Aorta (tissue), 5 donors: ENCODE measurements at regions not wholly inside any gene's neighbourhood (a gene's known extent, or its start where the extent isn't known, plus 50 kb on each side); places are given as distances from the start of the nearest gene placed in this dataset.

Experiments used
- ATAC-seq: fragments of 200-7000 bp; cut with Tn5 transposase; one replicate; pipeline ENCODE4 v1.9.1; 2022; ENCODE audit warnings: moderate library complexity; ENCODE audit not compliant: low FRiP score
- DNase-seq, 2 donors: peaks; one replicate each; pipeline ENCODE4 v3.0.0-alpha.2; 2020
- H3K27ac ChIP-seq, 2 donors: one replicate each; pipeline ENCODE4 v1.5.1; 2013; ENCODE audit warnings: low read length in 2 of 2, mild to moderate bottlenecking in 2 of 2, moderate library complexity in 2 of 2, control low read depth in 1 of 2, inconsistent platforms in 1 of 2, low read depth in 1 of 2
- H3K27me3 ChIP-seq, 2 donors: one replicate each; pipeline ENCODE4 v1.6.1; 2013; ENCODE audit warnings: control low read depth in 1 of 2, low read length in 1 of 2, mild to moderate bottlenecking in 1 of 2, moderate library complexity in 1 of 2; ENCODE audit not compliant: insufficient read depth in 2 of 2, control insufficient read depth in 1 of 2
- H3K36me3 ChIP-seq, 2 donors: one replicate each; pipeline ENCODE4 v1.6.1; 2013; ENCODE audit warnings: control low read depth in 1 of 2, low read length in 1 of 2, mild to moderate bottlenecking in 1 of 2; ENCODE audit not compliant: insufficient read depth in 2 of 2, control insufficient read depth in 1 of 2
- H3K4me1 ChIP-seq, 2 donors: one replicate each; pipeline ENCODE4 v1.6.1; 2013; ENCODE audit warnings: low read length in 2 of 2, control low read depth in 1 of 2, mild to moderate bottlenecking in 1 of 2, moderate library complexity in 1 of 2; ENCODE audit not compliant: insufficient read depth in 2 of 2, control insufficient read depth in 1 of 2
- H3K4me3 ChIP-seq, 2 donors: one replicate each; pipeline ENCODE4 v1.5.1; 2013; ENCODE audit warnings: low read length in 2 of 2, control low read depth in 1 of 2, mild to moderate bottlenecking in 1 of 2
- H3K9me3 ChIP-seq: one replicate; pipeline ENCODE4 v1.6.1; 2013; ENCODE audit warnings: mild to moderate bottlenecking, low read length; ENCODE audit not compliant: control insufficient read depth
- WGBS, 2 donors: extraction: QIAGEN DNeasy Blood & Tissue Kit; methylation state at CpG; one replicate each; pipeline ENCODE4 v1.1.7; 2013; 5-methylcytosine and 5-hydroxymethylcytosine counted together
- intact Hi-C, 2 donors: fragments of 100-400 bp; cut with DNase I; formaldehyde crosslinking; loops; one replicate each; pipeline versions ENCODE4 v1.14.2 to v1.15.0; 2022
- donor health status: healthy with polysubstance abuse.
- donor health status: Bipolar disorder and iron deficiency.
- donor health status: DM: no; HTN: no; CAD: no.
- donor health status: DM: no; HTN: no; CAD: no.
- donor health status: DM: yes; HTN: yes; CAD: no.

GRCh38 chr1:4422504-4423289 is 231.7 kb upstream of the AJAP1 start:
- ATAC-seq (no peak), DNase-seq (no peak)
- Histone ChIP-seq H3K4me1 (no peaks in the 10 kb centered on the region), H3K36me3 (no peaks in the 10 kb centered on the region), H3K4me3 (no peak overlapping the region), H3K27ac (no peak overlapping the region), H3K27me3 (no peaks in the 10 kb centered on the region), H3K9me3 (peaks cover 2% of the 10 kb centered on the region)
- intact Hi-C loops, result no loop called here
- WGBS, 2 donors, result 50 to 52% methylated on average over 18 of the region's 18 CpGs

DNA sequence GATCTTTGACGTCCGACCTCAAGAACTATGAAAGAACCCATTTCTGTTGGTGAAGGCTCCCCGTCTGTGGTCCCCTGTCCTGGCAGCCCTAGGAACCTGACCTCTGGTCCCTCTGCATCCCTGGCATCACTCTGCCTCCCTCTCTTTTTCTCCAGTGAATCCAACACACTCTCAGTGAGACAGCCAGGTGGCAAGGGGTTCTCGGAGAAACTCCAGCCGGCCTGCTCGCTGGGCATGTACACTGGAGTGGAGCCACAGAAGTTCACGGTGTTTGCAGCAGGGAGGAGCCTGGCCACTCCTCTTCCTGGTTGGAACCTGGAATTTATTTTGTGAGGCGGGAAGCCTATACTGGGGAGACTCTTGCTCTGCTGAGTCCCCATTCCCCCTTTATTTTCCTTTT is 230.2 kb upstream of the AJAP1 start:
- Histone ChIP-seq H3K27me3 (no peaks in the 10 kb centered on the region), H3K4me1 (no peaks in the 10 kb centered on the region), H3K27ac (no peak overlapping the region), H3K9me3 (peaks cover 2% of the 10 kb centered on the region), H3K4me3 (no peak overlapping the region), H3K36me3 (no peaks in the 10 kb centered on the region)
- no peak for ATAC-seq
- DNase-seq, result no peak
- intact Hi-C loops, result no loop called here
- 80 to 82% methylated on average over 8 of the region's 8 CpGs for WGBS, 2 donors

- no peaks in the 10 kb centered on the region for H3K27me3 ChIP-seq
- H3K27ac ChIP-seq, result no peak overlapping the region
- no peaks in the 10 kb centered on the region for H3K36me3 ChIP-seq
- intact Hi-C loops, result no loop called here
- peaks cover 2% of the 10 kb centered on the region for H3K9me3 ChIP-seq
- DNase-seq (no peak), ATAC-seq (no peak)
- no peaks in the 10 kb centered on the region for H3K4me1 ChIP-seq
- H3K4me3 ChIP-seq, result no peak overlapping the region
- WGBS, 2 donors, result 90 to 93% methylated on average over 10 of the region's 10 CpGs
Measured at GRCh38 chr1:4424766-4425165, 229.6 kb upstream of the AJAP1 start.

- Histone ChIP-seq H3K4me3 (no peak overlapping the region), H3K36me3 (no peaks in the 10 kb centered on the region), H3K4me1 (no peaks in the 10 kb centered on the region), H3K27me3 (no peaks in the 10 kb centered on the region), H3K27ac (no peak overlapping the region), H3K9me3 (no peaks in the 10 kb centered on the region)
- WGBS, 2 donors, result 79 to 80% methylated on average over 11 of the region's 11 CpGs
- DNase-seq, result no peak
- no peak for ATAC-seq
- intact Hi-C loops, result no loop called here
Measured at GRCh38 chr1:4425892-4426291, 228.5 kb upstream of the AJAP1 start.

- intact Hi-C loops, result no loop called here
- Histone ChIP-seq H3K27ac (no peak overlapping the region), H3K36me3 (no peaks in the 10 kb centered on the region), H3K9me3 (no peaks in the 10 kb centered on the region), H3K4me3 (no peak overlapping the region), H3K27me3 (no peaks in the 10 kb centered on the region), H3K4me1 (no peaks in the 10 kb centered on the region)
- ATAC-seq (no peak), DNase-seq (no peak)
Measured at GRCh38 chr1:4428711-4429110, 225.7 kb upstream of the AJAP1 start.

DNA sequence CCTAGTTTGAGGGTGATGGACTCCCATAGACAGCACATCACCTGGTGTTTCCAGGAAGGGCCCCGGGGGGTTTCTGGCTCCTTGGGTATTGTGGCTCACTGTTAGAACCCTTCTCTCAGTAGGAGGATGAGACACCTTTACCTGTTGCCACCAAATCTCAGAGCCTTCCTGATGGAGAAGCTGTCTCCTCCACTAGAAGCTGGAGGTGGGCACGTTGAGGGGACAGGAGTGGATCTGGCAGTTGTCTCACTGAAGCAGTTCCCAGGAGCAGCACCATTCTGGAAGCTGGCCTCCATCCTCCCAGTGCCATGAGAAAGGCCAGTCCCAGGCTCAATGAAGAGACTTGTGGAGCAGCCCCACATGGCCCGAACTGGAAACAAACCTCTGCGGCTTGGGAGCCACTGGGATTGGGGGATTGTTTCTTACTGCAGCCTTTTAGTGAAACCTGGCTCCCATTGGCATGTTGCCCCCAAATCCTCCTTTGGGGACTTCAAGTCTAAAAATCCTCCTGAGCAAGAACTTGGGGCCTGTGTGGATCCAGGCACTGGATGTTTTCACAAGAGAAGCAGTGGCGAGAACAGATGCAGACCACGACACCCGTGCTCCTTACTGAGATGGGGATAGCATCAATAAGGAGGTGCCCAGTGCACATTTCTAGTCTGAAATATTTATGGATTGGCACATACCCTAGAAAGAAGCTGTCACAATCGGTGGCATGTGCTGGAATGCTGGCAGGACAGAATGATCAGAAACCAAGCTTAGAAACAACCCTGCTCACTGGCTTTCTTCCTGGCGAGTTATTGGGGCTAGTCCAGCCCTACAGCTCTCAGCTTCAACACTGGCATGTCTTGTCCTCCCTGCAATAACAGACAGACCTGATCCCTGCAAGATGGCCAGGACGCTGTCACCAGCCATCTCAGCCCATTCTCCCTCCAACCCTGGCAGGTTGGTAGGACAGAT is 223.7 kb upstream of the AJAP1 start:
- WGBS, 2 donors, result 64 to 69% methylated on average over 10 of the region's 10 CpGs
- intact Hi-C loops, result no loop called here
- ATAC-seq (no peak), DNase-seq (no peak)
- H3K4me3 ChIP-seq, result no peak overlapping the region
- H3K4me1 ChIP-seq, result no peaks in the 10 kb centered on the region
- no peaks in the 10 kb centered on the region for H3K27me3 ChIP-seq
- H3K27ac ChIP-seq, result no peak overlapping the region
- H3K9me3 ChIP-seq, result no peaks in the 10 kb centered on the region
- H3K36me3 ChIP-seq, result no peaks in the 10 kb centered on the region

DNA sequence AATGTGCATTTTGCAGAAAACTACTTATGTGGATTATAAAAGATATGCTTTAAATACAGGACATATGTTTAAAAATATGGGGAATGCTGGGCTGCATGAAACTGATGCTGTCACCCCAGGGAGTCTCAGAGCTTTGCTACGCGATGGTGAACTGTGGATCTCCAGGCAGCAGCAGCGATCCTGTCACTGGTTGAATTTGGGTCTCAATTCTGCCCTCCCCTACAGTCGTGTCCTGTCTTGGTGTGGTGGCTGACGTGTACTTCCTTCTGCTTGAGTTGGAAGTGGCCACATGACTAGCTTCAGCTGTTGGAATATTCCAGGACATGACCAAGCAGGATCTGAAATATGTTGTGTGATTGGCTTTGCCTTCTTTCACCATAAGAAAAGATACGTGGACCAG is 222.9 kb upstream of the AJAP1 start:
- no peak for DNase-seq
- H3K36me3 ChIP-seq, result no peaks in the 10 kb centered on the region
- no peak overlapping the region for H3K4me3 ChIP-seq
- H3K9me3 ChIP-seq, result no peaks in the 10 kb centered on the region
- WGBS, 2 donors, result 60 to 70% methylated on average over 6 of the region's 6 CpGs
- intact Hi-C loops, result no loop called here
- no peaks in the 10 kb centered on the region for H3K4me1 ChIP-seq
- H3K27ac ChIP-seq, result no peak overlapping the region
- ATAC-seq, result no peak
- no peaks in the 10 kb centered on the region for H3K27me3 ChIP-seq

DNA sequence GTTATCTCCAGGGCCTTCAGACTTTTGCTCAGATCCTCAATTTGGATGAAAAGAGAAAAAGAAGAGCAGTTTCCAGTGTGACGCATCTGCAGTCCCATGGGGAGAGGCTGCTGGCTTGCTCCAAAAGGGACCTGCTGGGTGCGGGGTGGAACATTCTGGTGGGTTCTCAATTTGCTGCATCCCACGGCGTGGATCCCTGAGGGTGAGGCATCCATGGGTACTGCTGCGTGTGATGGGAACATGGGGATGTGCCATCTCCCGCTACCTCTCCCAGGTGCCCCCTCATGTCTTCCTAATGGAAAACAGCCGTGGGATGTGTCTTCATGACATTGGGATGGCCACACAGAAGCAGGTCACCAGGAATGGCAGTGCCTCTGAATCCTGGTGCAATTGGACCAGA is 221.3 kb upstream of the AJAP1 start:
- intact Hi-C loops, result no loop called here
- Histone ChIP-seq H3K27me3 (no peaks in the 10 kb centered on the region), H3K4me1 (no peaks in the 10 kb centered on the region), H3K36me3 (no peaks in the 10 kb centered on the region), H3K27ac (no peak overlapping the region), H3K9me3 (peaks cover 1% of the 10 kb centered on the region), H3K4me3 (no peak overlapping the region)
- ATAC-seq (no peak), DNase-seq (no peak)
- 87 to 97% methylated on average over 7 of the region's 7 CpGs for WGBS, 2 donors

- ATAC-seq (no peak), DNase-seq (no peak)
- Histone ChIP-seq H3K4me3 (no peak overlapping the region), H3K27ac (no peak overlapping the region), H3K36me3 (no peaks in the 10 kb centered on the region), H3K4me1 (no peaks in the 10 kb centered on the region), H3K27me3 (no peaks in the 10 kb centered on the region), H3K9me3 (no peaks in the 10 kb centered on the region)
- 59 to 76% methylated on average over 5 of the region's 5 CpGs for WGBS, 2 donors
- intact Hi-C loops, result no loop called here
Measured at GRCh38 chr1:4444086-4444485, 210.3 kb upstream of the AJAP1 start.
